ENCODE measurements at regions not wholly inside any gene's neighbourhood (a gene's known extent, or its start where the extent isn't known, plus 50 kb on each side); places are given as distances from the start of the nearest gene placed in this dataset.

DNA sequence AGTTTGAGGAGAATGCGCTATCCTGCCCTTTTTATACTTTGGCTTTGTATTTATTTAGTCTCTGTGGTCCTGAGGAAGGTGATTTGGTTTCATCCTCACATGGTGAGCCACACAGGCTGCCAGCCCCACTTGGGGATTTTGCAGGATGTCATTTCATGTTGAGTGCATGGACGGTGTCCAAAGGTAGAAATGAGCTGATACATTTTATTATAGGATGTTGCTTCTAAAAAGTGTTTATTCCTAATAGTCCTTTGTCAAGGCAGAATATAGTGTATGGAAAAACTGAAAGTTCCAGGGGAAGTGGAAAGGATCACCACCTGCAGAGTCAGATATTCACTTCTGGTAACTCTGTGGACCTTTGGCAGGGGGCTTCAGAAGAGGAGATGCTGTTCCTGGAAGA is 434.6 kb downstream of the CD109 start:
- in situ Hi-C loops (cut with HindIII; ENCODE audit: low sequenced_read_pairs) = no loop called here
- no peak overlapping the region for H3K4me3 ChIP-seq (ENCODE audit: low read depth, low read length)
- no peak for DNase-seq (ENCODE audit: low read depth, low spot score)
- TF ChIP-seq, protein P1, sequence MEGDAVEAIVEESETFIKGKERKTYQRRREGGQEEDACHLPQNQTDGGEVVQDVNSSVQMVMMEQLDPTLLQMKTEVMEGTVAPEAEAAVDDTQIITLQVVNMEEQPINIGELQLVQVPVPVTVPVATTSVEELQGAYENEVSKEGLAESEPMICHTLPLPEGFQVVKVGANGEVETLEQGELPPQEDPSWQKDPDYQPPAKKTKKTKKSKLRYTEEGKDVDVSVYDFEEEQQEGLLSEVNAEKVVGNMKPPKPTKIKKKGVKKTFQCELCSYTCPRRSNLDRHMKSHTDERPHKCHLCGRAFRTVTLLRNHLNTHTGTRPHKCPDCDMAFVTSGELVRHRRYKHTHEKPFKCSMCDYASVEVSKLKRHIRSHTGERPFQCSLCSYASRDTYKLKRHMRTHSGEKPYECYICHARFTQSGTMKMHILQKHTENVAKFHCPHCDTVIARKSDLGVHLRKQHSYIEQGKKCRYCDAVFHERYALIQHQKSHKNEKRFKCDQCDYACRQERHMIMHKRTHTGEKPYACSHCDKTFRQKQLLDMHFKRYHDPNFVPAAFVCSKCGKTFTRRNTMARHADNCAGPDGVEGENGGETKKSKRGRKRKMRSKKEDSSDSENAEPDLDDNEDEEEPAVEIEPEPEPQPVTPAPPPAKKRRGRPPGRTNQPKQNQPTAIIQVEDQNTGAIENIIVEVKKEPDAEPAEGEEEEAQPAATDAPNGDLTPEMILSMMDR (IDR thresholded peaks at IDR 0.05; ENCODE audit: low read depth, low read length) = no peak

DNA sequence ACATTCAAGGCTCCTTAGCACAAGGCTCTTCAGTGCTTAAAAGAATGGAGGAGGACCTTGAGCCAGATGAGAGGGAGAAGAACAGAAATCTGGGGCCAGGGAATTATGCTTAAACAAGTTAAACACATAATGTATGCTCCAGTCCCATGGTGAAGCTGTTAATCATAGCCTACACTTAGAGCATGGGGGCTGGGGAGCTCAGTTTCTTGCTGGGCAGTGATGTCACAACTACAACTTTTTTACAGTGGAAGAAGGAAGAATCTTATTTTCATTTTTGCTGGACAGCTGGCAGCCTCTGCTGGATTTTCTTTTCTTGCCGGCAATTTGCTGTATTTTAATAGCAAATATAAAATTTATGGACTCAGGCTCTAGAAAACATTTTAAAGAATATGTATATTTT is 432.5 kb downstream of the CD109 start:
- TF ChIP-seq, protein P1 (IDR thresholded peaks at IDR 0.05; ENCODE audit: low read depth, low read length) = no peak
- in situ Hi-C loops (cut with HindIII; ENCODE audit: low sequenced_read_pairs) = no loop called here
- H3K4me3 ChIP-seq (ENCODE audit: low read depth, low read length) = no peak overlapping the region
- peak; percentile 3 for DNase-seq (ENCODE audit: low read depth, low spot score)

DNA sequence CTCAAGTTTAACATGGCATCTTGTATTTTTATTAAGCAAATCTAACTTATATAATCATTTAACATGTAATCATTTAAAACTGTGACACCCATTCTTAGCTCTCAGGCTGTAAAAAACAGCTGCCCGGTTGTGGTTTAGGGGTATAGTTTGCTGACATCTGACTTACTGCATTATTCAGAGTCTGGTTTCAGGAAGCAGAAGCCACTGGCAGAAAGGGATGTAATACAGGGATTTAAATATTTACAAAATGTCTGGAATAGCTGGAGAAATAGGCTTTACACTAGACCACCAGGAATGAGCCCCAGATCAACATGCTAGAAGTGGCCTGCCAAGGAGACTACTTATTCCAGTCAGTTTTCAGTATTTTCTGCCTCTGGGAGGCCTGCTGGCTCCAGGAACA is 421.1 kb downstream of the CD109 start:
- TF ChIP-seq, protein P1 (IDR thresholded peaks at IDR 0.05; ENCODE audit: low read depth, low read length) = no peak
- H3K4me3 ChIP-seq (ENCODE audit: low read depth, low read length) = no peak overlapping the region
- DNase-seq (ENCODE audit: low read depth, low spot score) = no peak
- in situ Hi-C loops (cut with HindIII; ENCODE audit: low sequenced_read_pairs) = no loop called here

DNA sequence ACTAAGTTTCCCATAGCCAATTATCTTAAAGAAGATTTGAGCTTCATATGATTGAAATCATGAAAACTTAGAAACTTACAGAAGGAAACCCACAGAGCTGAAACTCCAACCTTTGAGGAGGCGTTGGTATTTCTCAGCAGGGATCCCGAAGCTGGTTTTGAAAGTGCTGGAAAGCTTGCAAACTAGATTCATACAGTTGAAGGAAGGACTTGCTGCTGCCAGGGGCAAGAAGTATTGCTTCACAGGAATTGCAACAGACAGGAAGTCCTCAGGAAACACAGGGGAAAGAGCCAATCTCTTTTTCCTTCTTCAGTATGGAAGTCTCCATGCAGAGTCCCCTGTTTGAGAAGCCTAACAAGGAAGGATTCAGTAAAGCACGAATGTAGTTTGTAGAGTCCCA is 419.7 kb downstream of the CD109 start:
- DNase-seq (ENCODE audit: low read depth, low spot score) = no peak
- no peak overlapping the region for H3K4me3 ChIP-seq (ENCODE audit: low read depth, low read length)
- TF ChIP-seq, protein P1 (IDR thresholded peaks at IDR 0.05; ENCODE audit: low read depth, low read length) = no peak
- in situ Hi-C loops (cut with HindIII; ENCODE audit: low sequenced_read_pairs) = no loop called here

DNA sequence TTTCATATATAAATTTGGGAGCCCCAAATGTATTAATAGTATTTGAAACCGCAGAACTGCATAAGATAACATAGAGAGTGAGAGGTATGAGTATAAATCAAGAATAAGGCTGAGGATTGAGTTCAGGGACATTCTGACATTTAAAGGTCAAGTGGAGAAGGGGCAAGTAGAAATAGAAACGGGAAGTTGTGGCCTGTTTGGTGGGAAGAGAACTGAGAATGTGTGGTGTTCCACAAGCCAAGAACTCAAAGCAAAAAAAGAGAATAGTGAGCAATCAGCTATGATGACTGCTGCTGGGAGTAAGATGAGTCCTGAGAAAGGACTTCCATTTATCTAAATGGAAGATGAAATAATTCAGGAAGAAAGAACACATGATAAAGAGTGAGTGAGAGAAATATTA is 418.4 kb downstream of the CD109 start:
- H3K4me3 ChIP-seq (ENCODE audit: low read depth, low read length) = no peak overlapping the region
- TF ChIP-seq, protein P1 (IDR thresholded peaks at IDR 0.05; ENCODE audit: low read depth, low read length) = no peak
- in situ Hi-C loops (cut with HindIII; ENCODE audit: low sequenced_read_pairs) = no loop called here
- DNase-seq (ENCODE audit: low read depth, low spot score) = no peak

DNA sequence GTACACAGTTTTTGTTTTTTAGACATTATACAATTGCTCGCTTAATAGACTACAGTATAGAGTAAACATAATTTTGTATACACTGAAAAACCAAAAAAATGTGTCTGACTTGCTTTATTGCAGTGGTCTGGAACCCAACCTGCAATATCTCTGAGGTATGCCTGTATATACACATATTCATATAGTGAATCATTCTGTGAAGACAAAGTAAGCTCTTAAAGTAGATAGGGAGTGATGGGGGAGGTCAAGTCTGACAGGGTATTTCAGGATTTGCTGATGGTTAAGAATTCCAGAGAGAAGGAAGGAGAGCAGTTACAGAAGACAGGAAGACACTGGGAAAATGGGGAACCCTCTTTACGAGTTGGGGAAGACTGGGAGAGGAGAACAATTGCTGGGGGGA is 417.9 kb downstream of the CD109 start:
- in situ Hi-C loops (cut with HindIII; ENCODE audit: low sequenced_read_pairs) = no loop called here
- TF ChIP-seq, protein P1 (IDR thresholded peaks at IDR 0.05; ENCODE audit: low read depth, low read length) = no peak
- no peak overlapping the region for H3K4me3 ChIP-seq (ENCODE audit: low read depth, low read length)
- DNase-seq (ENCODE audit: low read depth, low spot score) = no peak

DNA sequence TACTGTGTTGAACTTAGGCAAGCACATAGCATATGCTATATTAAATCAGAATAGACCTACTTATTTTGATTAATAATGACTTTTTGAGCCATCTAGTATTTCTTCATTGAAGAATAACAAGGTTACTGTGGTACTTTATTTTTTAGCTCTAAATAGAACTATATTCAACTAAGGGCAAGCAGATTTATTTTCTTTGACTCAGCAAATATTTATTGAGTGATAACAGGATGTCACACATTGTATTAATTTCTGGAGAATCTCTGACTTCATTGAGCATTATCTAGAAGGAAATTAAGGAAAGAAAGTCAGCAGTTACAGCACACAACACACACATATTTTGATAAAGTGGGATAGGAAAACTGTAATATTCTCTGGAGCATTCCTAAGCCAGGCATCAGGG is 407.4 kb downstream of the CD109 start:
- DNase-seq (ENCODE audit: low read depth, low spot score) = no peak
- in situ Hi-C loops (cut with HindIII; ENCODE audit: low sequenced_read_pairs) = no loop called here
- TF ChIP-seq, protein P1 (IDR thresholded peaks at IDR 0.05; ENCODE audit: low read depth, low read length) = no peak
- no peak overlapping the region for H3K4me3 ChIP-seq (ENCODE audit: low read depth, low read length)

All from astrocyte of the spinal cord (primary cell).